ENCODE measurements at regions not wholly inside any gene's neighbourhood (a gene's known extent, or its start where the extent isn't known, plus 50 kb on each side); places are given as distances from the start of the nearest gene placed in this dataset.

DNA sequence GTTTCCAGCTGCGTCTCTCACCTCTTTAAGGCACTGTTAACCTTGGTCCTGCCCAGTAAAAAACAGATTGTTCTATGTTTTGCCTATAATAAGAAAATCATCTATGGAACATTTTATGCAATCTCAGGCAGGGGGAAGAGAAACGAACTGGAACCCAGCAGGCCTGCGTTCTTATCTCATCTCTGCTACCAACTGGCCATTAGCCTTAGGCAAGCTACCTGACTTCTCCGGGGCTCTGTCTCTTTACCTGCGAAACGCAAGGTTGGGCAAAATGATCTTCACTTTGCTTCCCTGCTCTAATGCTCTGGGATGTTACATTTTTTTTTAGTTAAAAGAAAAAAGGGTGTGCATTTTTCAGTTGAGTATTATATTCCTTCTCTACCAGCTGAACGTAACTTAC is 70.5 kb upstream of the WIPF1 start:
- DNase-seq (ENCODE audit: low spot score), result no peak

DNA sequence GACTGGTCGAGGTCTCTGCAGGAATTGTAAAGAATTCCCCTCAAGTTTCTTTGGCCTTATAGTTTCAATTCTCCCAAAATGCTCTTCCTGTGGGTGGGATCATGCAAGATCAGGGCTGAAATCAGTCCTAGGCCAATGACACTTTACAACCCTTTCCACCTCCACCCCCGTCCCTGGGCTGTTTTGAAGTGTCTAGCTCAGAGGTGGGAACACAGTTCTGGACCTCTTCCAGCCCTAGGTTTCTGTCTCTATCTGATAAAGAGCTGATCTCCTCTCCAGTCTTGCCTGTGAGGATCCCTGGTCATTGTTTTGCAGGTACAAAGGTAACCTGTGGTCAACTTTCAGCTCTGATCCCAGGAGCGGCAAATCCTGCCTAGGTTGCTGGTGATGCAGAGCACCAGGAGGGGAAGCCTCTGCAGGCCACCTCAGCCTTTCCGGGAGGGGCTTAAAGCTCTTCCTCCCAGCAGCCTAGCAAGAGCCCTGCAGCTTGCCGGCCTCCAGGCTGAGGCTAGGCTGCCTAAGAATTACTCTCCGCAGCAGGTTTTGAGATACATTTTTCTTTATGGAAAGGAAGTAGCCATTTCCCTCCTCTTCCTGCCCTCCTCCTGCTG is 69.8 kb upstream of the WIPF1 start:
- DNase-seq (ENCODE audit: low spot score), result no peak

DNA sequence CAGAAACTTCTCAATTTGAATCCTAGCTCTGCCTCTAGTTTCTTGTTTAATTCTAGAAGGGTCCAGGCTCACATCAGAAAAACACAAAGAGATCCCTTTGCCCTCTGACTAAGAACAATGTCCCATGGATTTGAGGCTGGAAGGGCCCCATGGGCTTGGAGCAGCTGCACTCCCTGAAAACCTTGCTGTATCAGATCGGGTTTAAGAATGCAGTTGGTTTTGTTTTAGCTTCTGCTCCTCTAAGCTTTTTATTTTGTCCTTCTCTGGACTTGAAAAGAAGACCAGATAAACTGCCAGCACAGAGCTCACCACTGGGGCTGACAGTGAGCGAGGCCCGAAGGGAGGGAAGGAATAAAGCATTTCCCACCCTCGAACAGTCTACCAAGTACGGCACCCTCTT is 69.2 kb upstream of the WIPF1 start:
- no peak for DNase-seq (ENCODE audit: low spot score)

DNA sequence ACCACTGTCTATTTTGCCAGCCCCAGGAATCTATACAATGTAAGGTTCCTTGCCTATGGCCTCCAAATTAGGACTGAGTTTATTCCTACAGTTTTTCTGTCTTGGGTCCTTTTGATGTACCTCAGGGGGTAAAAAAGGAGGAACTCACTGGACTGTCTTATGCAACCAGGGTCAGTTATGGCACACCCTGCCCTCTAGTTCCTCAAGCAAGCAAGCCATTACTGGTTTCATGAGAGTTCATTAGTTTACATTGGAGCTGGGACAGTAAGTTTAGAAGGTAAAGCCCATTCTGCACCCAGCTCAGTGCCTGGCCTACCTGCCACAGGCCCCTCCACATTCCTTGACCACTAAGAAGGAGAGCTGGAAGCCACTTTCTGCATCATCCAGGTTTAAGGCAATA is 68.7 kb upstream of the WIPF1 start:
- no peak for DNase-seq (ENCODE audit: low spot score)

DNA sequence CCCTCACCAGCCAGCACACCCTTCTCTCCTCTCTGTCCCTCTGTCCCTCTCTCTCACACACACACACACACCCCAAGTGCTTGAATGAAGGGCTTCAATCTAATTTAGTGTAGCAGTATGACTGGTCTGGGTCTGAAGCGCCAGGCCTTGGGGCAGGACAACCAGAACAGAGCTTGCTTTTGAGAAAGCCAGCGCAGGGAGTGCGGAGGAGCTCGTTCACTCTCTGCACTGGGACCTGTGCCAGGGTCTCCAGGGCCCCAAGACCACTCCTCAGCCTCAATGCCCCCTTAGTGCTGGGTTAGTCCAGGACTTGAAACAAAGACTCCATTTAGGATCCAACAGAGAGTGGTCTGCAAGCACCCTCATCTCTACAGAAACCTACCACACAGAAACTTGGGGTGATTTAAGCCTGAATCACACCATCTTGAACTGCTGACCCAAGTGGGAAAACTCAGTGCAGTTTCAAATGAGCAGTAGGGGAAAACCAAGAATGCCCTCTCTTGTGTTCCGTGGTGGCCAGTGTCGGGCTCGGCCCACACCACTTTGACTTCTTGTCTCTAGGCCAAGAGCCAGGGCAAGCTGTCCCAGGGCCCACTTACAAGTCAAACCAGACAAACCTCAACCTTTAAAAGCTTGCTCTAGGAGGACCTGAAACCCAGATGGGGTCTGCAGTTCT is 66.6 kb upstream of the WIPF1 start:
- no peak for DNase-seq (ENCODE audit: low spot score)

DNA sequence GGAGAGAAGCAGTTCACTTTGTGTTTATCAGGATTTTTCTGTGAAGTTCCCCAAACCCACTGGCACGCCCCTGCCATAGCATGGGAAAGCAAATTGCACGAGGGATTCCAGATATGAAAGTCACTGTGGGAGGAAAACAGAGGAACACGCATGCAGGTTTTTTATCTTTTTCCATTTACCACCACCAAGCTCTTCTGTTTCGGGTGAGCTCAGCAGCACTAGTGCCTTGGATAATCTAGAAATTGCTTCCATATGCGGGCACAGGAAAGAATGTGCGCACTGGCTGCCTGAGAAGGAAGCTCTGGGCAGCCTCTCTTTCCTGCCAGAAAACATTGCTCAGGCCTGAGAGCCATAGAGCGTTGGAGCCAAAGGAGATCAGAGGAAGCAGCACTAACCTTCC is 65.9 kb upstream of the WIPF1 start:
- no peak for DNase-seq (ENCODE audit: low spot score)

DNA sequence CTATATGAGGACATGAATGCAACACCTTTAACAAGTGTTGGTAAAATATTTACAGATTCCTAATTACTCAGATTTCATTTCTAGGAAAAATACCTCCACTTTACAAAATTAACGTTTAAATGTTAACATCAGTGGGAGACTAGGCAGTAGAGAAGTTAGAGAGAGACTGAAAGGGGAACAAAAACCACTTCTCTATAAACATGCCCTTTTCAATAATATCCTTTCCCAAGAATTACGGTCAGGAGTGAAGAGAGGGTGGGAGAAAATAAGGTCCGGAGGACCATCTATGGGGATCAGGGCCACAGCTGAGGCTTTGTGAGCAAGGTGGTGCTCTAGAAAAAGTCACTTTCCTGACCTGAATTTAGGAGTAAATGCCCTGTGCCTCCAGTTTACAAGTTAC is 65.3 kb upstream of the WIPF1 start:
- DNase-seq (ENCODE audit: low spot score), result no peak

DNA sequence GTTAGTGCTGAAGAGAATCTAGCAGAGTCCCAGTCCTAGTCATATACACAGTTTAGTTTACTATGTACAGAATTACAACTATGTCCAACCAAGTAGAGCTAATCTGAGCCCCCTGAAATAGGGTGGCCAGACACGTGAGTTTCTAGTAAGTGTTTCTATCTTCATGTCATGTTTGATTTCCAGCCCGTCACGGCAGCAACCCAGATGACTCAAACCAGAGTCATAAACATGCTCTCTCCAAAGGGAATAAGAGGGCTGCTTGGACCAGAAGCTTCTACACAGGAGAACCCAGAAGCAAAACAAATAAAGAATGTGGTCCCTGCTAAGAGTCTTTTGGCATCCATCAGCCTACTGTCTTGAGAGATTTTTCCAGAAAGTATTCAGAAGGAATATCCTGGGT is 64.9 kb upstream of the WIPF1 start:
- no peak for DNase-seq (ENCODE audit: low spot score)

DNA sequence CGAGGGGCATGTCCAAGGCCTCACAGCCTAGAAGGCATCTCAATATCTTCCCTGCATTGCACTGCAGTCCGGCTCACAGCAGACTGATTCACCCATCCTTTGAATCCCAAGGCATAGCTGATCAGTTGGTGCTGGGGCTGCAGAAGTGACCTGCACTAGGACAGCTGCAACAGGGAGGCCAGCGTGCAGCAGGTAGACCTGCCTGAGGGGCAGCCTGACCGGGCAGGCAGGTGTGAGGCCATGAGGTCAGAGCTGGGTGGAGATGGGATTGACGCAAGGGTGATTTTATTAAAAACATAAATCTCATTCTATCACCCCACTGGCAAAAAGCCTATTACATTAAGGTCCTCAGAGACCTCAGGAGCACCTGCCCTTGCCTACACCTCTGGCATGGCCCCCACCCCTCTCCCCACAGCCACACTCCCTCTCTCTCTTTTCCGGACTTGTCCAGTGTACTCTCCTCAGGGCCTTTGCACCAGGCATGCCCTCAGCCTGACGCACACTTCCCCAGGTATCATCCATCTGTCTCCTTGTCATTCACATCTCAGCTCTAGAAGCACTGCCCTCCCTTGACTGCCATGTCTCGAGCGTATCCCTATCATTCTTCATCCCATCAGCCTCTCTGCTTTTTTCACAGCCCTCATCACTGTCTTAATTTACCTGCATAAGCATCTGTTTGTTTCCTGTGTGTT is 63.5 kb upstream of the WIPF1 start:
- DNase-seq (ENCODE audit: low spot score), result no peak

DNA sequence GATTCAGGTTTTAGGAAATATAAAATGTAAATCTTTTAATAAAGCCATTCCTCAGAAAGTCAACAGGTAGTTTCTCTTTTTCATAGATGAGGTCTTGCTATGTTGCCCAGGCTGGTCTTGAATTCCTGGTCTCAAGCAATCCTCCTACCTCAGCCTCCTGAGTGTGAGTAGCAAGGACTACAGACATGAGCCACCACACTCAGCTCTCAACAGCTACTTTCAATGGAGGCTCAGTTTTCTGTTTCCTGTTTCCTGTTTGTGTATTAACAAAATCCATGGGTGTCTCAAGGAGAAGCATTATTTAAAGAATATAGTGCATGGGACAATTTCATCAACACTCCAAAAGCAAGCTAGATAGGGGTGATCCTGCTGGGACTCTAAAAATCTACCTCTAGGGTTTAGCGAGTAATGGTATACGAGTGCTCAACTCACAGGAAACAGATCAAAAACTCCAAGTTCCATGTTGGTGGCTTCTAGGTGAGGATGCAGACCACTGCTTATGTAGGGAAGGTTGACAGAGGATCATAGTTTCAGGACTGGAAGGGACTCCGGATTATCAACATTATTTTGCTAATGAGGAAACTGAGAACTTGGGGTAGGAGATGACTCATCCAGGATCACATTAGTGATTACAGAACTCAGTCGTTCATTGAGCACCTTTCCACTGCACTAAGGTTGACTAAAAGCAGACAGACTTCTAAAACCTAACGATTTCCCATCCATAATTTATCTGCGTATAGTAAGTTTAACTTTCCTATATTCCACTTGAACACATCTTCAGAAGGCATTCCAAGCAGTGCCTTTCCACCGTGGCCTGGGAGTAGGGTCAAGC is 61.7 kb upstream of the WIPF1 start:
- no peak for DNase-seq (ENCODE audit: low spot score)

DNA sequence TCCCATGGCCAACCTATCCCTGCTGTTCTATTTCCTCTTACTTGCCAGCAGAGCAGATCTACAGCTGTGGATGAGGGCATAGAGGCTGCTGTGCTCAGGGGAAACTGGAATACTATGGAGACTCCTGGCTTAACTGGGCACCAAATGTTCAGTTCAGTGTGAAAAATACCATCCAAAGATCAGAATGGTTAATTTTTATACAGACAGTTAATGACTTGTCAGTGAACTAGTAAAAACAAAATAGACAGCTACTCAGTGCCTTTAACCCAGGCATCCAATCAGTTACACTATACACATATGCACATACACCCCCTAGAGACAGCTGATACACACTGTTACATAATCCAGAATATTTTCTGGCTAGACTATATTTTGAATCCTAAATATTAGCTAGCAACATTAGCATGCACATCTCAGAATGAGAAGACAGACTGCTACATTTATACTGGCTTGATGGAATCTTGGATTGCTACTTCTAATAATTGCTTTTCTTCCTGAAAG is 59.1 kb upstream of the WIPF1 start:
- no peak for DNase-seq (ENCODE audit: low spot score)

DNA sequence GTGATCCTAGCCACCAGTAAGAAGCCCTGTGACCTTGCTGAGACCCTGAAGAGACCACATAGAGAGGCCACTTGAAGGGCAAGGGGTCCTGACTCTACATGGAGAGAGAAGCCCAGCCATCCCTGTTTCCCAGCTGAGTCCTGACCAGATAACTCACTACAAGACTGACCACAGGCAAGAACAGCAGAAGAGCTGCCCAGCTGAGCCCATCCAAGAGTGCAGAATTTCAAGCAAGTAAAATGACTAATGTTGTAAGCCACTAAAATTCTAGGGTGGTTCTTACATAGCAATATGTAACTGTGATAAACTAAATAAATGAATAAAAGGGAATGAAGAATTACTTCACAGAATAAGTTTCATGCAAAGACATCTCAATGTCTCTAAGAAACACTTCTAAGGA is 58.4 kb upstream of the WIPF1 start:
- DNase-seq (ENCODE audit: low spot score), result no peak

DNA sequence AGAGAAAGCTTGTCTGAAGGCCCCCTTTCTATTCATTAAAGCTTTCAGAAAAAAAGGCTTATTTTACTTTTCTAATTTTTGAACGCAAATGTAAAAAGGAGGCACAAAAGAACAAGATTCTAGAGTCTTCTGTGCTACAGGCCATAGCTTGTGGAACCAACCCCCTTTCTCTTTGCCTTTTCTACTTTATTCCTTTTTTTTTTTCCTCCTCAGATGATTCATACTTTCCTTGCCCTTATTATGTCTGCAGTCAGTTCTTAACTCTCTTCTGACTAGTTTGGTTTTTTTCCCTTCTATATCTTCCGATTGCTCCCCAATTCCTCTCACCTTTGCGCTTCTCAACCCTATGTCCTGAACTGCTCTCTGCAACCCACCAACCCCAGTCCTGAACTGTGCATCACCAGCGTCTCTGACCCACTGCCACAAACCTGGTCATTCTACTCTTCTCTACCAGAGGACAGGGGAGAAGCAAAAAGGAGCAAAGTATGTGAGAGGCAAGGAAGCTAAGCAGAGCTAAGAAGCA is 56.9 kb upstream of the WIPF1 start:
- no peak for DNase-seq (ENCODE audit: low spot score)

DNA sequence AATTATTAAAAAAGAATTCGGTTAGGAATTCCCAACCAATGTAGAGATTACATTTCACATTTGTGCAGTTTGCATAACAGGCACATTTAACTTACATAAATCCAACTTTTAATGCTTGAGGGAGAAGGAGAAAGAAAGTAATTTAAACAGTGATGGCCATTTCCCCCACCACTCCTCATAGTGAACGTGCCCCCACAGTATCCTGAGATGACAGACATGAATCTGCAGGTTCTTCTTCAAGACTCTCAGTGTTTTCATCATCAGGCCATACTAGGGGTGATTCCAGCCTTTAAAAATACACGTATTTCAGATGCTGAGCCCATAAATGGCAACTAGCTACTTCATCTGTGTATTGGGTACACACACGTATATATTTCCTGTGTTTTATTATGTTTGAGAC is 51.3 kb upstream of the WIPF1 start:
- no peak for DNase-seq (ENCODE audit: low spot score)

All from LoVo (cell line).